HG03280 (cell line): ENCODE measurements at regions not wholly inside any gene's neighbourhood (a gene's known extent, or its start where the extent isn't known, plus 50 kb on each side); places are given as distances from the start of the nearest gene placed in this dataset.

ENCODE experiments used
- ATAC-seq: cut with Tn5 transposase; IDR thresholded peaks from one replicate; pipeline ENCODE4 v1.9.1; 2021; ENCODE audit warnings: mild to moderate bottlenecking, moderate library complexity; ENCODE audit not compliant: unreplicated experiment

DNA sequence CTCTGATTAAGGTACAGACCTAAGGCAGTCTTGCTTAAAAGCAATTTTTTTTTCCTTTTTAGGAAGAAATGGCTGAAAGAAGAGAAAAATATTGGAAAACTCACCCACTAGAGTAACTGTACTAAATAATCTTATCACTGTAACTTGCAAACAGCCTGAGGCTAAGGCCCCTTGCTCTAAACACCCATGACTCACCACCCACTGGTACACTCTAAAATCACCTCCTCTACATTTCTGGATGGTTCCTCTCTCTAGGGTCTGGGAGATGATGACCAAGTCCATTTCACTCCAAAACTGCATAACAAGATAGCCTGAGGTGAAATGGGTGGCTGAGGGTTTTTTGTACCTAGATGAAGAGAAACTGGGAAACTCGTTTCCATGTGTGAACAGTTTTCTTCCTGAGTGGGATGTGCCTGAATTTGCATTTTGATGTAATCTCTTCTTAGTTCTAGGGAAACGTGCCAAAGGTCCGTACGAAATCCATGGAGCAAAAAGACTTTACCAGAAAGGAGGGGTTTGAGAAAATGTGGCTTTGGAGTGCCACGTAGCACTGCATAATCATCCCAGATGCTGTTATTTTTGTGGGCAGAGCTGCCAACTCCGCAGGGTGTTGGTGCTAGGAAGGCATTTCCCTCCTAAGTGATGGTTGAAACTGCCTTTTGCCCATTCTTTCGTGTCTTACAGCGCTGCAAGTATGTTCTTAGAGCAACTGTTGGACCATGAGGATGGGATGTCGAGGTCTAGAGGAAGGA, 113.5 kb upstream of the C10orf90 start:
- no peak for ATAC-seq

DNA sequence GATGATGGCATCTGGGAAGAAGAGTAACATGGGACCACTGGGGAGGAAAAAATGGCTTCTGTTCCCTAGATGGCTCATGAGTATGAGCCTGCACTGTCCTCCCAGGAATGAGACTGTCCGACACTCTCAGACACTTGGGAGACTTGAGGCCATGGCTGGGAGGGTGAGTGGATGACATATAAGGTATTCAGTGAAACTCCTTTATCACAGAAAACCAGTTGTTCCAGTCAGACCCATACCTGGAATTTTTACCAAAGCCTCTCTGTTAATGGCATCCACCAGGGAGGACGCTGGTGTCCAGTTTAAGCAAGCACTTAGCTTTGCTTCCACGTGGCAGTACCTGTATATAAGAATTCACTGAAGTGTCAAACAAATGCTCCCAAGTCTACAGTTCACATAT, 116.7 kb upstream of the C10orf90 start:
- ATAC-seq, result no peak

DNA sequence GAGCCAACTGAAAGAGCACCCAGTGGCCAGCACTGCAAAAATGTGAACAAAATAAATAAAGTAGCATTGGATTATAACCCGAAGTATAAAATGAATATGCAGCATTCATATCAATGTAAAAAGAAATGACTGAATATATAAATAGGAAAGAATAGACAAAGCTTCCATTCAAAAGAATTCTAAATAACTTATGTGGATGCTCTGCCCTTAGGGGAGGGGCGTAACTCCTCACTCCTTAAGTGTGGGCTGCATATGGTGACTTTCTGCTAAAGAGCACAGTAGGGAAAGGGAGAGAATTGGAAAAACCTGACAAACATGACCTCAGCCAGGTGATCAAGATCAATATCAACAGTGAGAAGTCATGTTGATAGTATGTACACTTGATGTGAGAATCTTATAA, 109.9 kb upstream of the DOCK1 start:
- no peak for ATAC-seq

DNA sequence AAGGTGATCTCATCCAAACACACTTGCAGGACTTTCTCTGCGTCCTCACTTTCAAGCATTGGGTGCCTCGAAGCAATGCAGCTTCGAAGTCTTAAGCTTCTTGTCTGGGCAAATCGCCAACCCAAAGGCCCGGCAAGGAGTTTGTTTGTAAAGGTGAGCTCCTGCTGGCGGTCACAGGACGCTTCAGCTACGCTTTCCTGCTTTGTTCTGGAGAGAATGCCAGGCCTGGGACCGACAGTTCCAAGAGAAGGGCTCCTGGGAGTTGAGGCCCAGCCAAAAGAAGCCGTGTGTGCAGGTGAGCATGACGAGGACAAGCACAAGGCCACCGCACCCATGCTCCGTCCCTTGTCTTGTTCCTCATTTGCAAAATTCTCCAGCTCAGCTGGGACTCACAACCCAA, 106.6 kb upstream of the DOCK1 start:
- ATAC-seq, result no peak

DNA sequence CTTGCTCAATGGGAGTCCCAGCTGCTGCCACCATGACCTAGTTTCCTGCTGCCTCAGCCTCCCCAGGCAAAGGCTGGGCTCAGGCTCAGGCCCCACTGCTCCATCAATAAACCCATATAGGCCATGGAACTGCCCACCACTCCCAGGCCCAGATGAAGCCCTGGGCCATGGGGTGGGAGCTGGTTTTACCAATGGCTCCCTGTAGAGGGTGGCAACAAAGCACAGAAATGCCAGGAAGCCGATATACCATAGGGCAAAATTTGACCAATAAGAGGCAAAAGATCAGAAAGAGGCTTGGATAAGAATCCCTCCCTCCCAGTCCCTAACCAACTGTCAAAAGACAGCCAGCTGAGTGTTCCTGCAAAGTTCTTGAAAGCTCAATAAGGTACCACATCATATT, 101.8 kb upstream of the DOCK1 start:
- no peak for ATAC-seq

DNA sequence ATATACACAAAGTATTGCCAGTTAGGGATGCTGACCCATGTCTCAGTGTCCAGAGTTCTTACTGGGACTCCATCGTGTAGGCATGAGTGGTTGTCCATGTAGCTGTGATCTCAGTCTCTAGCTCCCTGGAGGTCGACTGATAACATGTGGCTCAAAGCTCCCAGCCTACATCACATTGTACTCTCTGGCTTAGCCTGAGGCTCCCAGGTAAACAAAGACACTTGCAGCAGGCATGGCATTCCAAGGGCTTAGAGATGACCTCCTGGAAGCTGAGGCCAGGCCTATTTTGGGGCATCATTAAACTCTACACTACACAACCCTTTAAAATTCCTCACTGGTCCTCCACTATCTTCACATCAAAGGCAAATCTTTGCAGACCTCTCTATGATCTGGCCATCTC, 100.8 kb upstream of the DOCK1 start:
- no peak for ATAC-seq

DNA sequence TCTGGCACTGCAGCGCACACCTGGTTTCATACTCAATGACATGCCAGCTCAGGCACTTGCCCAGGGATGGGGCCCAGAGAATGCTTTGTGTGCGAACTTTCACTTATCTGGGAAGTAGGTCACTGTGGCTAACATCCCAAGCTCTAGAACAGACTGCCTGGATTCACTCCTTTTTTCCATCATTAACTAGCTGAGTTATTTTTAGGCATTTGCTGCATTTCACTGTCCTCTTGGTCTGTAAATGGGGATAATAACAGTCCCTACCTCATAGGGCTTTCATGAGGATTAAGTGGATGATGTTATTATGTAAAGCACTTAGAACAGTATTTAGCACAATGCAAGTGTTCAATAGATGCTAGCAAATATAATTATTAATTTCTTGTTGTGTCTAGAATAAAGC, 98.7 kb upstream of the DOCK1 start:
- no peak for ATAC-seq

DNA sequence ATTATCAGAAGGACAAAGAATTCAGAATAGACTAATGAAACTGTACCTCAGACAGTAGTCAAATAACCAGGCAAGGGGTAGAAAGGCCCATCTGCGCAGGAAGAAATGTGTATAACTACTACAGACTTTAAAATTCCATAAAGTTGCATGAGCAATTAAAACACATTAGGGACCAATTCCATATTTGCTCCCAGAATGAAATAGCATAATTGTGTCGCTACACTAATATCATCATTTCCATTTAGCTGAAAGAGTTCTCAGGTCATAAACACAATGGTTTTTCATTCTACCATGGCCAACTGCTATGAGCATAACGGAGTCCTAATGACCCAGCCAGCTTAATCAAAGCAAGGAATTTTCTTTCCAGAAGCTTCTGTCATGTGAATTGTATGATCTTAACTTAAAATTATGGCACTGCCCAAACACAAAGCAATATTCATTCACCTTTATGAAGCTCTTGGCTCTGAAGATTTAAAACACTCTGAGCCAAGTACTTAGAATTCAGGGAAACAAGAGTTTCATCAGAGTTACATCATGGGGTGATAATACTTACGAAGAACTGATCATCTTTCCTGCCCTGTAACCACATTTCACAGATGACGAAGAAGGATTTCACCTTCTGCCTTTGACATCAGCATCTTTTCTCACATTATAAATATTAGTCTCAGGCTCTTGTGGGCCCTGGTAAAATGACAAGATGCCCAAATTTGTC, 98.1 kb upstream of the DOCK1 start:
- ATAC-seq, result no peak

DNA sequence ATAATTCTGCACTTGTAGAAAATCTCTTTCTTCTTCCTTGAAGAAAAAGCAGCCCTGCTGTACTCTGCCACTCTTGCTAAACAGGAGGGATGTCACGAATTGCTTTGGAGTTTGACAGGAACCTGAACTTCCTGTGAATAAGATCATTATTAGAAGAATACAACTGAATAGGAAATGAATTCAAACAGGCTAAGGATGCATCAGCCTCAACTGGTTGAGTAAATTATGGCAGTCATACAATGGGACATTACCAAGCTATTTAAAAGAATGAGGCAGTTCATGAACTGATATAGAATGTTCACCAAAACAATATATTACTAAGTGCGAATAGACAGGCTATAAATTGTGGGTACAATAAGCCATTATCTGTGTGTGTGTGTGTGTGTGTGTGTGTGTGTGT, 97.1 kb upstream of the DOCK1 start:
- no peak for ATAC-seq

DNA sequence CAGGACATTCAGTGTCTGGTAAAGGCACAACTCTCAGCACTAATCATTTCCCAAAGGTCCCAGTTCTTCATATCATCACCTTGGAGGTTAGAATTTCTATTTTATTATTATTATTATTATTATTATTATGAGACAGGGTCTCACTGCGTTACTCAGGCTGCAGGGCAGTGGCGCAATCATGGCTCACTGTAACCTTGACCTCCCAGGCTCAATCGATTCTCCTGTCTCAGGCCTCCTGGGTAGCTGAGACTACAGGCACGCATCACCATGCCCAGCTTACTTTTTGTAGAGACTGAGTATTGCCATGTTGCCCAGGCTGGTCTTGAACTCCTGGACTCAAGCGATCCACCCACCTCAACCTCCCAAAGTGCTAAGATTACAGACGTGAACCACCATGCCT, 91.8 kb upstream of the DOCK1 start:
- ATAC-seq, result no peak

DNA sequence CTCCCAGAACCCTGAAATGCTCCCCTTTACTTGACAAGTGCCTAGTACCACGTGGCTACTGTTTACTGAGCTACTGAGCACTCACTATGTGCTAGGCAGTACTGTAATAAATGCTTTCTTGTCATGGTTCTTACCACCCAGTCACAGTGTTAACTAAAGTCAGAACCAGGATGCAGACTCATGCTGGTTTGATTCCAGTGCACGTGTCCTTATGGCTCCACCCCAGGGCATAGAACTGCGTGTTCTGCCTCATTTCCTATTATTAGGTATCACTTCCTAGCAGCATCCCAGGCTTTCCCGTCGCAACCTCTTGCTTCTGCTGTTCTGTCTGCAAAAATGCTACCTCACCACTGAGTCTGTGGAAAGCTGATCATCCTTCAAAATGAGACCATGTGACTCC, 71.7 kb upstream of the DOCK1 start:
- no peak for ATAC-seq

DNA sequence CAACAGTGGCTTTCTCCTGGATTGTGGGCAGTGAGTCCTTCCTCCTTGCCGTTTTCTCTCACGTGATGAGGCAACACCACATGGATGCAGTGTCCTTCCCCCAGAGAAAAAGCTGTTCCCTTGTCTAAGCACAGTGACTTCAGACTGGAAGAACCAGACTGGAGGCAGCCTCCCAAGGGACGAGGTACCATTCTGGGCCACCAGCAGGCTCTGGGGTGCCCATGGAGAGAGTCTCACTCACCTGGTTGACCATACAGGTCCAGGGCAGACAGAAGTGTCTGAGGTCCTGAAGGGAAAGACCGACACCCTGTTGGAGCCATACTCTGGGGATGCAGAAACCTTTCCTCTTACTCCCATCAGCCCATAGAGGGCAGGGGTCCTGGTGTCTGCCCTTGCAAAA, 69.2 kb upstream of the DOCK1 start:
- no peak for ATAC-seq

DNA sequence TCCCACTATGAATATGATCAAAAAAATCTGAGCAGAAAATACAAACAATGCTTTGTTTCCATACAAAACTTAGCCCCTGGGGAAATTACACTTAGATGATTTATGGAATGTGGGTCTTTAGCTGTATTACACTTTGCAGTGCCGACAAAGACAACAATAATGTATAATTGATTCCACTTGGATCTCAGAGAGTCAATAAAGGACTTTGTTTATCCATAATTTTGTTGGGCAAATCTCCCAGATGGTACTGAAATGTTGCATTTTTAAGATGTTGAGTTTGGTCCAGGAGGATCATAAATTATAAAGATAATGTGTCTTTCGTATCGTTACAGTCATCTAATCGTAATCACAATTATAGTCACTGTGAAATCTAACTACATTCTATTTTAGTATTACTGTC, 66.9 kb upstream of the DOCK1 start:
- ATAC-seq, result no peak

DNA sequence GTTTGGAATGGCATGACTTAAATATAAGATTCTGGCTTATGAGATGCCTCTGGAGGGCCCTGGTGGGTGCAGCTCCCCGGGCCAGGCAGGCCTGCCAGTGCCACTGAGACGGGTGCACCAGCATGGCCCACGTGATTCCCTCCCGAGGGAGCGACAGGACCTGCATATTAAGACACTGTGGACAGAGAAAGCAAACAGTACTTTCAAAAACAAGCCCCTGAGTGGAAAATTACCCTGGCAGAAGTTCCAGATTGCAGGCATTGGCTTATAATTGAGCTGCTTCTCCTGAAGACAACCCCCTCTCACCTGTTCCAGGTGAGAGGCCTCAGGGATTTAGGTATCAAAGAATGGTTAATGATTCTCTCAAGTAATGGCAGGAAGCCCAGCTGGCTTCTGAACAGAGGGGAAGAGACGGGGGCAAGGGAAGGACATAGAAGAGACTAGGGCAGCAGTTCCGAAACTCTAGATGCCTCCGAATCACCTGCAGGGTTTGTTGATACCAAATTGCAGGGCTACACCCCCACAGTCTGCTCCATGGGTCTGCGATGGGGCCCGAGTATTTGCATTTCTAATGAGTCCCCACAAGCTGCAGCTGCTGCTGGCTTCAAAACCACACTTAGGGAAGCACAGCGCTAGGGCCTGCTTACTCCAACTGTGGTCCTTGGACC, 66.0 kb upstream of the DOCK1 start:
- no peak for ATAC-seq

DNA sequence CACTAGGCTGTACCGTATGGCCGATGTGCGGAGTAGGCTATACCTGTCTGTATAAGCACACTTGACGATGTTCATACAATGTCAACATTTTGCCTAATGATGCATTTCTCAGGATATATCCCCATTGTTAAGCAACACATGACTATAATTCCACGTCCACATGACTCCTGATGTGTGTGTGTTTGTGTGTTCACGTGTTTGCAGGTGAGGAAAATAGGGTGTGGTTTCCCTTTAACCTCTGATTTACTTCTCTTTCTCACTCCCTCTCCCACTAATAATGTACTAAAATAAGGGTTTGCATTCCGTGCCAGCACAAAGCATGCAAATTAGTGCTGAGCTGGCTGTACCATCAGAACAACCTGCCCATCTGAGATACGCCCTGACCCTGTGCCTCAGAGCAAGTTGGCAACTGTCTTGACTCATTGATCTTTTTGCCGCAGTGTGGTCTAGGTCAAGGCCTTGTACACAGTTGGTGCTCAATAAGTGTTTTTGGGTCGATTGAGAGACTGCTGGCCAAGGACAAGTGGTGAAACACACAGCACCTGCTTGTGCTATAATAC, 64.6 kb upstream of the DOCK1 start:
- ATAC-seq, result no peak

DNA sequence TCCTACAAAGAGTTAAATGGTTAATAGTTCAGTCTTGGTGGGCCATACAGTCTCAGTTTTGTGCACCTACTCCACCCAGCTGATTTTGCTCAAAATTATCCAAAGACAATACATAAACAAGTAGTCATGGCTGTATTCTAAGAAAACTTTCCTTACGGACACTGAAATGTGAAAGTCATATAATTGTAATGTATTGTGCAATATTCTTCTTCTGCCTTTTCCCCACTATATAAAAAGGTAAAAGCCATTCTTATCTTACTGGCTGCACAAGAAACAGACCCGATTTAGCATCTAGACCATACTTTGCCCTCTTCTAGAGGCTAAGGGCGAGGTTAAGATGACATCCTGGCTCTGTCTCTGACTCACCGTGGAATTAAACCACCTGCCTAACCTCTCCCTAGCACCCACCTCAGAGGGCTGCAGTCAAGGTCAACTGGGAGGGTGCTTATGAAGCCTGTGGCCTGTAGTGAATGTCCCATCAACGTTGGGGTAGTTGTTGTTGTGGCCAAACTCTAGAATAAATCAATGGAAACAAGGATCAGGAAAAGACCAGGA, 63.8 kb upstream of the DOCK1 start:
- ATAC-seq, result no peak

DNA sequence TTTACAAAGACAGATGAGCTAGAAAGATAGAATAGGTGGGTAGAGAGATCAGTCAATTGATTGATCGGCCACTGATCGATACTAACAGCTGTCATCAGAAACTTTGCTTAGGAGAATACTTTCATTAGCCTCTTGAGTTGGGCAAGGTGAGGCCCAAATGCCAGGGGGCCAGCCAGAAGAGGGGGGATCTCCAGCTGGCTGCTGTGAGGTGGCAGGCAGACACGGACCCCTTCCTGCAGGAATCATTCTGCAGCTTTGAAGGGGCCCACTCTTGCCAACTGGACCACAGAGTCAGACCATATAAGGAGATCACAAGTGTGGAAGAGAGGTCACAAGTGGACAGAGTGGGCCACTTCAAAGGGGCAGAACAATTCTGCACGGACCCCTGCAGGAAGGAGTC, 62.9 kb upstream of the DOCK1 start:
- ATAC-seq, result no peak

DNA sequence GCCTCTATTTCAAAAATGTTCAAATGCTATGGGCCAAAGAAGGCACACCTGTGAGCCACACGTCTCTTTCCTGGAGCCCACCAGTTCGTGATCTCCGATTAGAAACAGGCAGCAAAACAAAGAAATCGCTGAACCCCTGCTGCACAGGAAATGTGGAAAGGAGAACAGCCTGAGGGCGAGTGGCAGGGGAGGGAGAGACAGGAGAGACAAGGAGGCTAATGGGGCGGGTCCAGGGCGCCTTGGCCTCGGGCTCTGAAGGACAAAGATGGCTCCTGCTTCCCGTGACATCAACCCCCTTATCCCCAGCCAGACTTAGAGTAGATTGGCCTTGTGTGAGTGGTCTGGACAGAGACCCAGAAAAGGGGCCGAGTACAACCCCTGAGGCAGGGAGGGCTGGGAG, 62.4 kb upstream of the DOCK1 start:
- no peak for ATAC-seq

DNA sequence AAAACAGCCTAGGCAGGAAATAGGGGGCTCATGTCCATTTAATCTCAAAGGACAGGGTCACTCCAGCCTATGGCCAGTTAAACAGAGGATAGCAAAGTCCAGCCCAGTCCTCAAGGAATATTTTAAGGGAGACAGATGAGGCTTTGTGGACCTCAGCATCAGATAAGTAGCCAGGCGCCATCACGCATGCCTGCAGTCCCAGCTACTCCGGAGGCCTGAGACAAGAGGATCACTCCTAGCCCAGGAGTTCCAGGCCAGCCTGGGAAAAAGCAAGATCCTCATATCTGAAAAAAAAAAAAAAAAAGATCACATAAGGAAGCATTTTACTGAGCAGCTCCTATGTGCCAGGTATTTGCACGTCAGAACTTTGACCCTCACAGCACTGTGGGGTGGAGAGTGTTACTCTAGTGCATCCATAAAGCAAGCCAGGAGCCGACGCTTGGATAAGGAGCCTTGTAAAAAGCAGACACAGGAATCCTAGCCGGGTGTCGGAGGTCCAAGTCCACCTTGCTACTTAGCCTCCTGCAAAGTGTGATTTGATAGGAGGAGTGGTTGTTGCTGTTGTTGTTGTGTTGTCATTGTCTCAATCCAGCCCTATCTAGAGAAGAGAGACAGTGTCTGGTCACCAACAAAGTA, 61.8 kb upstream of the DOCK1 start:
- ATAC-seq, result no peak

DNA sequence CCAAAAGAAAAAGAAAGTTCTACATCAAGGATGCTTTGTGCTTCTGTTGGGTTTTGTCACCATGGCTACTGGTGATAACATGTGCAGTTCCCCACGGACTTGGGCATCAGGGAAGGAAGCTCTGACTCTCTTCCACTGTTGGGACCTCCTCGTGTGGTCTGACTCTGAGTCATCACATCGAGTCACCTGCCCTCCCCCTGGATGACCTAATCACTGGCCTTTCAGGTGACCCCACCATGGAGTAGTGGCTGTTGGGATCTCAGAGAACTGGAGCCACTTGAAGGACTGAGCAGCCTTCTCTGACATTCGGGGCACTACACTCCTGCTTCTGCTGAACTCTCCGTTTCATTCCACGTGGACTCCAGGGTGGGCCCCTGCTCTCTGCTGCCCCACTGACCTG, 60.8 kb upstream of the DOCK1 start:
- ATAC-seq, result no peak

DNA sequence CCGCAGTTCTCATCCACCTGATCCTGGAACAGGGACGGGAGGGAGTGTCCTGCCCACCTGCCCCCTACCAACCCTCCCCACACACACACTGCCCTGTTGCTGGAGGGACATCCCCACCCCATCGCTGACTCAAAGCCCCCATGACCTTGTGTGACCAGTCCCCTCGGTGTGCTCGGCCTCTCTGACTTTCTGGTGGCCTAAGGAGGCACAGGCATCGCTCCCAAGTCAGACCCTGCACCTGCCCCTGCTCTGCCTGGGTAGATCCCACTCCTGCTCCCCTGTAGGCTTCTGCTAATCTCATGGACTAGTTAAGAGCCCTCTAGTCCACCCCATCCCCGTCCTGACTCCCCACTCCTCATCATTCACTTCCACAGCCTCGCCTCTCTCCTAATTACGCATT, 58.8 kb upstream of the DOCK1 start:
- no peak for ATAC-seq
